HCT116 (cell line): ENCODE measurements at regions not wholly inside any gene's neighbourhood (a gene's known extent, or its start where the extent isn't known, plus 50 kb on each side); places are given as distances from the start of the nearest gene placed in this dataset.

Source experiments
- ATAC-seq: fragments of 200-7000 bp; cut with Tn5 transposase; 2 replicates; pipeline ENCODE4 v1.9.1; 2020; ENCODE audit warnings: mild to moderate bottlenecking, moderate library complexity
- BruUV-seq: library from RNA; stranded (reverse); fragments of 400-500 nt; replicated peaks from 2 replicates; lab custom pipeline; 2021; lab: Mats Ljungman, UMichigan
- CTCF ChIA-PET: fragments of 300-600 bp; sonication (Branson Sonifier 250); formaldehyde crosslinking; loops from one replicate; lab custom pipeline; 2021; ENCODE audit warnings: antibody characterized with exemption; lab: Charles Lee
- POLR2A ChIA-PET: fragments of 300-600, 350-600 bp; sonication (Branson Sonifier 250); formaldehyde crosslinking; loops from one replicate; lab custom pipeline; 2021; ENCODE audit warnings: antibody characterized with exemption; lab: Charles Lee
- RAD21 ChIA-PET, 2 experiments: fragments of 300-600 bp; sonication (Branson Sonifier 250); formaldehyde crosslinking; loops; one replicate each; lab custom pipeline; 2023; ENCODE audit warnings: low total read pairs in 2 of 2; ENCODE audit not compliant: uncharacterized antibody in 2 of 2, unreplicated experiment in 2 of 2, low non-redundant PET in 1 of 2; lab: Charles Lee
- DNase-seq: peaks from one replicate; pipeline ENCODE4 v3.0.0-alpha.2; 2010; ENCODE audit warnings: low read depth, low spot score
- H2AFZ ChIP-seq: fragments of 200-600 bp; shearing (Covaris generic), sonication (generic); 2 replicates; pipeline ENCODE4 v1.6.1; 2017; ENCODE audit warnings: low read depth, mixed run types, mixed read lengths, antibody characterized with exemption, low read length; ENCODE audit not compliant: poor library complexity, severe bottlenecking
- H3K27ac ChIP-seq: 2 replicates; pipeline ENCODE4 v1.5.1; 2012; ENCODE audit warnings: low read depth, low read length
- H3K27me3 ChIP-seq: fragments of 200-600 bp; sonication (generic); 2 replicates; pipeline ENCODE4 v1.6.1; 2016; ENCODE audit warnings: mixed run types, low read length, mixed read lengths; ENCODE audit not compliant: insufficient read depth
- H3K36me3 ChIP-seq, 2 experiments: fragments of 200-500 bp in 1 of 2; fragments of 200-600 bp in 1 of 2; sonication (Bioruptor generic) in 1 of 2; sonication (generic) in 1 of 2; 2 replicates each; pipeline versions ENCODE4 v1.5.1 to v1.6.1; 2014 to 2016; ENCODE audit warnings: low read length in 2 of 2, inconsistent platforms in 1 of 2, mixed read lengths in 1 of 2, mixed run types in 1 of 2; ENCODE audit not compliant: insufficient read depth in 2 of 2, control insufficient read depth in 1 of 2
- H3K4me1 ChIP-seq, 2 experiments: fragments of 200-600 bp in 1 of 2; sonication (generic) in 1 of 2; 2 replicates each; pipeline versions ENCODE4 v1.5.1 to v1.6.1; 2012 to 2017; ENCODE audit warnings: low read length in 2 of 2, inconsistent platforms in 1 of 2, mild to moderate bottlenecking in 1 of 2, mixed read lengths in 1 of 2, mixed run types in 1 of 2, moderate library complexity in 1 of 2; ENCODE audit not compliant: insufficient read depth in 2 of 2, control insufficient read depth in 1 of 2
- H3K4me2 ChIP-seq: fragments of 200-600 bp; sonication (generic); 2 replicates; pipeline ENCODE4 v1.6.1; 2017; ENCODE audit warnings: mixed run types, low read length, mixed read lengths
- H3K4me3 ChIP-seq, 2 experiments: fragments of 200-600 bp in 1 of 2; sonication (generic) in 1 of 2; replicated peaks in 1 of 2; 2 replicates each; pipeline ENCODE4 v1.5.1; 2011 to 2016; ENCODE audit warnings: low read length in 2 of 2, control low read depth in 1 of 2, low read depth in 1 of 2, mild to moderate bottlenecking in 1 of 2, mixed read lengths in 1 of 2, mixed run types in 1 of 2
- H3K79me2 ChIP-seq: fragments of 200-600 bp; sonication (generic); 2 replicates; pipeline ENCODE4 v1.6.1; 2017; ENCODE audit warnings: mild to moderate bottlenecking, mixed run types, low read length, moderate library complexity, mixed read lengths; ENCODE audit not compliant: insufficient read depth
- H3K9ac ChIP-seq: fragments of 200-600 bp; sonication (generic); 2 replicates; pipeline ENCODE4 v1.6.1; 2016; ENCODE audit warnings: low read length, mixed read lengths
- H3K9me2 ChIP-seq: fragments of 200-600 bp; sonication (generic), shearing (Covaris generic); 2 replicates; pipeline ENCODE4 v1.6.1; 2017; ENCODE audit warnings: mixed run types, mild to moderate bottlenecking, moderate library complexity; ENCODE audit not compliant: insufficient read depth
- H3K9me3 ChIP-seq, 2 experiments: fragments of 200-500 bp in 1 of 2; fragments of 200-600 bp in 1 of 2; sonication (Bioruptor generic) in 1 of 2; sonication (generic) in 1 of 2; 2 replicates each; pipeline ENCODE4 v1.6.1; 2014 to 2017; ENCODE audit warnings: low read length in 2 of 2, mixed read lengths in 2 of 2, inconsistent platforms in 1 of 2, low read depth in 1 of 2, mild to moderate bottlenecking in 1 of 2, mixed run types in 1 of 2, moderate library complexity in 1 of 2; ENCODE audit not compliant: control insufficient read depth in 1 of 2, insufficient read depth in 1 of 2
- H4K20me1 ChIP-seq: fragments of 200-600 bp; sonication (generic), shearing (Covaris generic); 2 replicates; pipeline ENCODE4 v1.6.1; 2017; ENCODE audit warnings: mixed run types, mild to moderate bottlenecking, moderate library complexity; ENCODE audit not compliant: insufficient read depth
- EGR1 ChIP-seq: IDR thresholded peaks from 2 replicates; pipeline ENCODE4 v1.6.1; 2012; ENCODE audit warnings: low read depth
- EZH2 ChIP-seq: fragments of 200-600 bp; sonication (generic); IDR thresholded peaks from 2 replicates; pipeline ENCODE4 v1.6.1; 2017; ENCODE audit warnings: antibody characterized with exemption, mixed run types
- POLR2A ChIP-seq: IDR thresholded peaks from 2 replicates; pipeline ENCODE4 v1.7.0; 2011; ENCODE audit warnings: borderline replicate concordance; ENCODE audit not compliant: insufficient read depth, insufficient read length; ENCODE audit errors: extremely low read depth
- POLR2AphosphoS5 ChIP-seq: IDR thresholded peaks from 2 replicates; pipeline ENCODE4 v1.6.1; 2011; ENCODE audit warnings: mild to moderate bottlenecking, low read depth, low read length, moderate library complexity
- SP1 ChIP-seq: IDR thresholded peaks from 2 replicates; pipeline ENCODE4 v1.6.1; 2012; ENCODE audit warnings: low read depth
- TCF7L2 ChIP-seq: IDR thresholded peaks from 2 replicates; pipeline ENCODE4 v1.7.0; 2011; ENCODE audit warnings: borderline replicate concordance, inconsistent platforms; ENCODE audit not compliant: insufficient read depth, insufficient read length; ENCODE audit errors: extremely low read depth
- YY1 ChIP-seq: IDR thresholded peaks from 2 replicates; pipeline ENCODE4 v1.6.1; 2011; ENCODE audit warnings: low read length, low read depth, moderate library complexity, mild to moderate bottlenecking; ENCODE audit not compliant: insufficient replicate concordance; ENCODE audit errors: extremely low read depth
- intact Hi-C: fragments of 100-400 bp; cut with micrococcal nuclease; formaldehyde crosslinking; loops from 2 replicates; pipeline ENCODE4 v1.10.0; 2022
- TF ChIP-seq, protein P1 (sequence below): IDR thresholded peaks from 2 replicates; pipeline ENCODE4 v1.6.1; 2012
- TF ChIP-seq, protein P2 (sequence below): IDR thresholded peaks from 2 replicates; pipeline ENCODE4 v1.6.1; 2011; ENCODE audit warnings: mild to moderate bottlenecking, low read length, moderate library complexity; ENCODE audit not compliant: insufficient replicate concordance; ENCODE audit errors: extremely low read depth
- TF ChIP-seq, protein P3 (sequence below): IDR thresholded peaks from 2 replicates; pipeline ENCODE4 v1.6.1; 2012; ENCODE audit warnings: low read depth

DNA sequence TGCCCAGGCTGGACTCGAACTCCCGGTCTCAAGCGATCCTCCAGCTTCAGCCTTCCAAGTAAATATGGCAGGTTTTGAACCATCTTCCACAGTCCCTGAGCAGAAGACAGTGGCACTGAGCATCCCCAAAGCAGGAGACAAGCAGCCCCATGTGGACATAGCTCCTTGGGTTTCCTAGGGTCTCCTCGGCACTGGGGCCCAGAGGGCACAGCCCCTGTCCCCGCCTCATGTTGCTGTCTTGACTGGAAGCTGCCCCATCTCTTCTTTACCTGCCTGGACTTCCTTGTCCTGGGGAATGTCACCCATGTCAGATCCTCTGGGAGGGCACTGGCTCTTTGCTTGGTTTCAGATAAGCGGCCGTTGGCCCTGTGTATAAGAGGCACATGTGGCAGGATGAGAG is 263.7 kb upstream of the RAB4A start:
- intact Hi-C loops = no loop called here
- CTCF ChIA-PET = no interaction called here

More for the DNA sequence above, 263.7 kb upstream of the RAB4A start:
- Histone ChIP-seq H3K9me3 (no peaks in the 10 kb centered on the region), H3K27me3 (no peaks in the 10 kb centered on the region), H3K4me3 (no peak overlapping the region), H3K36me3 (no peaks in the 10 kb centered on the region), H4K20me1 (no peaks in the 10 kb centered on the region), H3K4me1 (no peaks in the 10 kb centered on the region), H3K4me2 (no peak overlapping the region), H3K27ac (no peak overlapping the region)
- DNase-seq = no peak
- POLR2A ChIA-PET = no interaction called here
- no peak for ATAC-seq
- TF ChIP-seq EZH2 = no peak
- no peak for TF ChIP-seq SP1
- no peak for TF ChIP-seq YY1
- no peak for TF ChIP-seq TCF7L2
- TF ChIP-seq, protein P1, sequence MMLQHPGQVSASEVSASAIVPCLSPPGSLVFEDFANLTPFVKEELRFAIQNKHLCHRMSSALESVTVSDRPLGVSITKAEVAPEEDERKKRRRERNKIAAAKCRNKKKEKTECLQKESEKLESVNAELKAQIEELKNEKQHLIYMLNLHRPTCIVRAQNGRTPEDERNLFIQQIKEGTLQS = no peak
- TF ChIP-seq POLR2AphosphoS5 = no peak
- TF ChIP-seq, protein P2, sequence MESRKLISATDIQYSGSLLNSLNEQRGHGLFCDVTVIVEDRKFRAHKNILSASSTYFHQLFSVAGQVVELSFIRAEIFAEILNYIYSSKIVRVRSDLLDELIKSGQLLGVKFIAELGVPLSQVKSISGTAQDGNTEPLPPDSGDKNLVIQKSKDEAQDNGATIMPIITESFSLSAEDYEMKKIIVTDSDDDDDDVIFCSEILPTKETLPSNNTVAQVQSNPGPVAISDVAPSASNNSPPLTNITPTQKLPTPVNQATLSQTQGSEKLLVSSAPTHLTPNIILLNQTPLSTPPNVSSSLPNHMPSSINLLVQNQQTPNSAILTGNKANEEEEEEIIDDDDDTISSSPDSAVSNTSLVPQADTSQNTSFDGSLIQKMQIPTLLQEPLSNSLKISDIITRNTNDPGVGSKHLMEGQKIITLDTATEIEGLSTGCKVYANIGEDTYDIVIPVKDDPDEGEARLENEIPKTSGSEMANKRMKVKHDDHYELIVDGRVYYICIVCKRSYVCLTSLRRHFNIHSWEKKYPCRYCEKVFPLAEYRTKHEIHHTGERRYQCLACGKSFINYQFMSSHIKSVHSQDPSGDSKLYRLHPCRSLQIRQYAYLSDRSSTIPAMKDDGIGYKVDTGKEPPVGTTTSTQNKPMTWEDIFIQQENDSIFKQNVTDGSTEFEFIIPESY = no peak
- TF ChIP-seq POLR2A = no peak
- TF ChIP-seq, protein P3, sequence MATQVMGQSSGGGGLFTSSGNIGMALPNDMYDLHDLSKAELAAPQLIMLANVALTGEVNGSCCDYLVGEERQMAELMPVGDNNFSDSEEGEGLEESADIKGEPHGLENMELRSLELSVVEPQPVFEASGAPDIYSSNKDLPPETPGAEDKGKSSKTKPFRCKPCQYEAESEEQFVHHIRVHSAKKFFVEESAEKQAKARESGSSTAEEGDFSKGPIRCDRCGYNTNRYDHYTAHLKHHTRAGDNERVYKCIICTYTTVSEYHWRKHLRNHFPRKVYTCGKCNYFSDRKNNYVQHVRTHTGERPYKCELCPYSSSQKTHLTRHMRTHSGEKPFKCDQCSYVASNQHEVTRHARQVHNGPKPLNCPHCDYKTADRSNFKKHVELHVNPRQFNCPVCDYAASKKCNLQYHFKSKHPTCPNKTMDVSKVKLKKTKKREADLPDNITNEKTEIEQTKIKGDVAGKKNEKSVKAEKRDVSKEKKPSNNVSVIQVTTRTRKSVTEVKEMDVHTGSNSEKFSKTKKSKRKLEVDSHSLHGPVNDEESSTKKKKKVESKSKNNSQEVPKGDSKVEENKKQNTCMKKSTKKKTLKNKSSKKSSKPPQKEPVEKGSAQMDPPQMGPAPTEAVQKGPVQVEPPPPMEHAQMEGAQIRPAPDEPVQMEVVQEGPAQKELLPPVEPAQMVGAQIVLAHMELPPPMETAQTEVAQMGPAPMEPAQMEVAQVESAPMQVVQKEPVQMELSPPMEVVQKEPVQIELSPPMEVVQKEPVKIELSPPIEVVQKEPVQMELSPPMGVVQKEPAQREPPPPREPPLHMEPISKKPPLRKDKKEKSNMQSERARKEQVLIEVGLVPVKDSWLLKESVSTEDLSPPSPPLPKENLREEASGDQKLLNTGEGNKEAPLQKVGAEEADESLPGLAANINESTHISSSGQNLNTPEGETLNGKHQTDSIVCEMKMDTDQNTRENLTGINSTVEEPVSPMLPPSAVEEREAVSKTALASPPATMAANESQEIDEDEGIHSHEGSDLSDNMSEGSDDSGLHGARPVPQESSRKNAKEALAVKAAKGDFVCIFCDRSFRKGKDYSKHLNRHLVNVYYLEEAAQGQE = no peak
- no peak for TF ChIP-seq EGR1
- TF ChIP-seq, all 23 proteins: peak for 0
- BruUV-seq = no TSS peak
- no peaks in the 10 kb centered on the region for H3K9me2 ChIP-seq
- no peak overlapping the region for H3K9ac ChIP-seq
- no peak overlapping the region for H2AFZ ChIP-seq
- no peaks in the 10 kb centered on the region for H3K79me2 ChIP-seq
- RAD21 ChIA-PET = no interaction called here
